ENCODE measurements at regions not wholly inside any gene's neighbourhood (a gene's known extent, or its start where the extent isn't known, plus 50 kb on each side); places are given as distances from the start of the nearest gene placed in this dataset.
A peak's percentile ranks its signal among the peaks of the same experiment; 100 is the strongest.
"Not testable (repeated sequence)": the region's sequence is repeated elsewhere in the genome, so short reads cannot be mapped to it uniquely, and the experiment has no call there.

DNA sequence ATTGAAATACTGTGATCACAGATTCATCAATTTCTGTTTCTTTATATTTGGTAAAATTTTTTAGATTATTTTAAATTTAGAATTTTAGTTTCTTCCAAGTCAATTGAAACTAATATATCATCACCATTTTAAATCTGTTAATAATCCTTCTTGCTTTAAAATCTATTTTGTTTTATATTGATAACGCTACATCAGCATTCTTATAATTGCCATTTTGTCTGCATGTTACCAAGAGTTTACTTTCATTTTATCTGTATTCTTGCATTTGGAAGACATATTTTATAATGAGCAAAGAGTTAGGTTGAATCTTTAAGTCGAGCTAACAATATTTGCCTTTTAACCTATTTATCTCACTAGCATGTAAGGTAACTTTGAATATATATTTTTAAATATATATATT is 890.6 kb downstream of the DNAJB9 start:
- no peaks in the 10 kb centered on the region for H3K36me3 ChIP-seq (replicated peaks; ENCODE audit: insufficient read depth, low read length)
- no peaks in the 10 kb centered on the region for H3K9me2 ChIP-seq (replicated peaks; ENCODE audit: insufficient read depth, low read length)
- DNase-seq = no peak
- no peak overlapping the region for H3K4me2 ChIP-seq (ENCODE audit: low read depth, low read length)
- H3K4me3 ChIP-seq (ENCODE audit: low read length) = no peak overlapping the region
- no peaks in the 10 kb centered on the region for H3K9me3 ChIP-seq (replicated peaks; ENCODE audit: insufficient read depth, low read length)
- no peaks in the 10 kb centered on the region for H3F3A ChIP-seq (ENCODE audit: insufficient read depth, low read length)
- TF ChIP-seq EZH2phosphoT487 (IDR thresholded peaks at IDR 0.05; ENCODE audit: low read length) = no peak
- no peak for TF ChIP-seq EZH2 (optimal IDR thresholded peaks at IDR 0.05; ENCODE audit: low read depth, low read length)
- H3K79me2 ChIP-seq (ENCODE audit: low read length) = no peaks in the 10 kb centered on the region
- no peak overlapping the region for H3K9ac ChIP-seq (ENCODE audit: low read length)
- no peaks in the 10 kb centered on the region for H3K27me3 ChIP-seq (replicated peaks; ENCODE audit: insufficient read depth, low read length)
- no peak overlapping the region for H2AFZ ChIP-seq (ENCODE audit: low read length)
- no peaks in the 10 kb centered on the region; the same call in 1 of the 2 replicates for H4K20me1 ChIP-seq (ENCODE audit: insufficient read depth, low read length)
- H3K4me1 ChIP-seq (ENCODE audit: low read length) = no peaks in the 10 kb centered on the region
- H3K27ac ChIP-seq (ENCODE audit: low read length) = no peak overlapping the region

DNA sequence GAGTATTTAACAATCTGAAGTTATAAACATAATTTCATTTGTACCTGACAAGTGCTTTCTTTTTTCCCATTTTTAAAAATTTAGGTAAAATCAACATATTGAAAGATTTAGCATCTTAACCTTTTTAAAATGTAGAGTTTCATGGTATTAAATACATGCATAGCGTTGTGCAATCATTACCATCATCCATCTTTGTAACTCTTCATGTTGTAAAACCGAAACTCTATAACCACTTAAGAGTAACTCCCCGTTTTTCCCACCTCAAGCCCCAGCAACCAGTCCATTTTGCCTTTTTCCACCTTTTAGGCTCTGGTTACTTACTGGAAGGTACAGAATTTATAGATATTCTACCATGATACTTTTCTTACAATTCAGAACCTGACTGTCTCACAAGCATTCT is 892.5 kb downstream of the DNAJB9 start:
- Histone ChIP-seq H2AFZ (ENCODE audit: low read length) (0 out of 2 replicates have a peak overlapping the region, but pooled peaks have one; percentile 23), H3K9me2 (replicated peaks; ENCODE audit: insufficient read depth, low read length) (no peaks in the 10 kb centered on the region), H4K20me1 (ENCODE audit: insufficient read depth, low read length) (no peaks in the 10 kb centered on the region; the same call in 1 of the 2 replicates), H3K4me2 (ENCODE audit: low read depth, low read length) (no peak overlapping the region), H3K4me3 (ENCODE audit: low read length) (no peak overlapping the region), H3K27me3 (replicated peaks; ENCODE audit: insufficient read depth, low read length) (no peaks in the 10 kb centered on the region), H3K36me3 (replicated peaks; ENCODE audit: insufficient read depth, low read length) (no peaks in the 10 kb centered on the region), H3K27ac (ENCODE audit: low read length) (no peak overlapping the region), H3K4me1 (ENCODE audit: low read length) (no peaks in the 10 kb centered on the region), H3K9me3 (replicated peaks; ENCODE audit: insufficient read depth, low read length) (no peaks in the 10 kb centered on the region), H3K79me2 (ENCODE audit: low read length) (no peaks in the 10 kb centered on the region), H3F3A (ENCODE audit: insufficient read depth, low read length) (no peaks in the 10 kb centered on the region), H3K9ac (ENCODE audit: low read length) (no peak overlapping the region)
- TF ChIP-seq EZH2 (optimal IDR thresholded peaks at IDR 0.05; ENCODE audit: low read depth, low read length) (no peak), EZH2phosphoT487 (IDR thresholded peaks at IDR 0.05; ENCODE audit: low read length) (no peak)
- TF ChIP-seq, protein P1, sequence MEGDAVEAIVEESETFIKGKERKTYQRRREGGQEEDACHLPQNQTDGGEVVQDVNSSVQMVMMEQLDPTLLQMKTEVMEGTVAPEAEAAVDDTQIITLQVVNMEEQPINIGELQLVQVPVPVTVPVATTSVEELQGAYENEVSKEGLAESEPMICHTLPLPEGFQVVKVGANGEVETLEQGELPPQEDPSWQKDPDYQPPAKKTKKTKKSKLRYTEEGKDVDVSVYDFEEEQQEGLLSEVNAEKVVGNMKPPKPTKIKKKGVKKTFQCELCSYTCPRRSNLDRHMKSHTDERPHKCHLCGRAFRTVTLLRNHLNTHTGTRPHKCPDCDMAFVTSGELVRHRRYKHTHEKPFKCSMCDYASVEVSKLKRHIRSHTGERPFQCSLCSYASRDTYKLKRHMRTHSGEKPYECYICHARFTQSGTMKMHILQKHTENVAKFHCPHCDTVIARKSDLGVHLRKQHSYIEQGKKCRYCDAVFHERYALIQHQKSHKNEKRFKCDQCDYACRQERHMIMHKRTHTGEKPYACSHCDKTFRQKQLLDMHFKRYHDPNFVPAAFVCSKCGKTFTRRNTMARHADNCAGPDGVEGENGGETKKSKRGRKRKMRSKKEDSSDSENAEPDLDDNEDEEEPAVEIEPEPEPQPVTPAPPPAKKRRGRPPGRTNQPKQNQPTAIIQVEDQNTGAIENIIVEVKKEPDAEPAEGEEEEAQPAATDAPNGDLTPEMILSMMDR (IDR thresholded peaks at IDR 0.05; ENCODE audit: low read length) = no peak
- no peak for DNase-seq

DNA sequence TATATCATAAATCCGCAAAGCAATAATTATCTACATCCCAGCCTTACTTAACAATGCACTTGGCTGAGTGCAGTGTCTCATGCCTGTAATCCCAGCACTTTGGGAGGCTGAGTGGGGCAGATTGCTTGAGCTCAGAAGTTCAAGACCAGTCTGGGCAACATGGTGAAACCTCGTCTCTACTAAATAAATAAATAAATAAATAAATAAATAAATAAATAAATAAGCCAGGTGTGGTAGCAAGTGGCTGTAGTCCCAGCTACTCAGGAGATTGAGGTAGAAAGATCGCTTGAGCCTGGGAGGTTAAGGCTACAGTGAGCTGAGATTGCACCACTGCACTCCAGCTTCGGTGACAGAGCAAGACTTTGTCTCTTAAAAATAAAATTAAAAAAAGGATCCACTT is 898.1 kb downstream of the DNAJB9 start:
- H3K27ac ChIP-seq (ENCODE audit: low read length); H3K4me3 ChIP-seq (ENCODE audit: low read length); H3K9me3 ChIP-seq (replicated peaks; ENCODE audit: insufficient read depth, low read length); H3K36me3 ChIP-seq (replicated peaks; ENCODE audit: insufficient read depth, low read length); DNase-seq; H2AFZ ChIP-seq (ENCODE audit: low read length); H3K4me2 ChIP-seq (ENCODE audit: low read depth, low read length); H3K9me2 ChIP-seq (replicated peaks; ENCODE audit: insufficient read depth, low read length); H3K79me2 ChIP-seq (ENCODE audit: low read length); H3F3A ChIP-seq (ENCODE audit: insufficient read depth, low read length); H3K9ac ChIP-seq (ENCODE audit: low read length); H3K27me3 ChIP-seq (replicated peaks; ENCODE audit: insufficient read depth, low read length); H3K4me1 ChIP-seq (ENCODE audit: low read length); H4K20me1 ChIP-seq (ENCODE audit: insufficient read depth, low read length): not testable (repeated sequence)

DNA sequence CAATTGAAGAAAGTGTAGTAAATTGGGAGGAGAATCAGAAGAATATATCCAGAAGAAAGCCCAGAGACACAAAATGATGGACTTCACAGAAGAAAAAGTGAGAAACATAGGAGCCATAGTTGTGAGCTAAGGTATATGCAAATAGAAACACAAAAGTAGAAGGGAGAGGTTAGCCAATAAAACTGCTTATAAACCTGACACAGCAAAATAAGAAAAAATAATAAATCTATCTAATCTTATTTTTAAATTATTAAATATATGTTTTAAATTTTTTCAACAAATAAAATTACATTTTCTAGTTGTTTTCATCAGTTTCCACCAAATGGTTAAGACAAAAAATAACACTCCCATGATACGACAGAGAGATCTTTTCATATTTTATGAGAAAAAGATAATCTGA is 903.5 kb downstream of the DNAJB9 start:
- Histone ChIP-seq H3K4me3 (ENCODE audit: low read length) (no peak overlapping the region), H2AFZ (ENCODE audit: low read length) (no peak overlapping the region), H3K4me2 (ENCODE audit: low read depth, low read length) (no peak overlapping the region), H3K27ac (ENCODE audit: low read length) (no peak overlapping the region), H3K27me3 (replicated peaks; ENCODE audit: insufficient read depth, low read length) (no peaks in the 10 kb centered on the region), H3F3A (ENCODE audit: insufficient read depth, low read length) (no peaks in the 10 kb centered on the region), H3K36me3 (replicated peaks; ENCODE audit: insufficient read depth, low read length) (no peaks in the 10 kb centered on the region), H3K79me2 (ENCODE audit: low read length) (no peaks in the 10 kb centered on the region), H4K20me1 (ENCODE audit: insufficient read depth, low read length) (no peaks in the 10 kb centered on the region), H3K9me3 (replicated peaks; ENCODE audit: insufficient read depth, low read length) (no peaks in the 10 kb centered on the region), H3K9ac (ENCODE audit: low read length) (no peak overlapping the region), H3K9me2 (replicated peaks; ENCODE audit: insufficient read depth, low read length) (no peaks in the 10 kb centered on the region), H3K4me1 (ENCODE audit: low read length) (no peaks in the 10 kb centered on the region)
- DNase-seq = no peak
- TF ChIP-seq, protein P1 (IDR thresholded peaks at IDR 0.05; ENCODE audit: low read length) = no peak
- no peak for TF ChIP-seq EZH2phosphoT487 (IDR thresholded peaks at IDR 0.05; ENCODE audit: low read length)
- TF ChIP-seq EZH2 (optimal IDR thresholded peaks at IDR 0.05; ENCODE audit: low read depth, low read length) = no peak

All from MM.1S (cell line).